SKM-1 (cell line): ENCODE measurements at regions not wholly inside any gene's neighbourhood (a gene's known extent, or its start where the extent isn't known, plus 50 kb on each side); places are given as distances from the start of the nearest gene placed in this dataset.

Experiments used
- DNase-seq: peaks from one replicate; lab custom pipeline; 2025; ENCODE audit not compliant: unreplicated experiment; lab: John Stamatoyannopoulos, UW

DNA sequence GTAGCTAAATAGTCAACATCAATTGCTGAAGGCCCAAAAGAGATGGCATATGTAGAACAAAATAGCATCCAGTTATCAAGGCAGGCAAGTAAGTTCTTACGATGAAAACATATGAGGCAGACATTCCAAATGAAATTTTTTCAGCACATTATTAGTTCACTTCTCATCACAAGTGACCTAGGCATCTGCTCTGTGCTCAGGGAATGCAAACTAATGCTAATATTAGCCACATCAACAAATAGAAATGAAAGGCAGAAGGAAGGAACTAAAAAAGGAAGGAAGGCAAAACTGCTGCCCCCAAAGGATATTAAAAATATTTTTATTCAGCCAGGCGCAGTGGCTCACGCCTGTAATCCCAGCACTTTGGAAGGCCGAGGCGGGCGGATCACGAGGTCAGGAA lies 51.2 kb upstream of the ROCK1 start:
- no peak for DNase-seq

DNA sequence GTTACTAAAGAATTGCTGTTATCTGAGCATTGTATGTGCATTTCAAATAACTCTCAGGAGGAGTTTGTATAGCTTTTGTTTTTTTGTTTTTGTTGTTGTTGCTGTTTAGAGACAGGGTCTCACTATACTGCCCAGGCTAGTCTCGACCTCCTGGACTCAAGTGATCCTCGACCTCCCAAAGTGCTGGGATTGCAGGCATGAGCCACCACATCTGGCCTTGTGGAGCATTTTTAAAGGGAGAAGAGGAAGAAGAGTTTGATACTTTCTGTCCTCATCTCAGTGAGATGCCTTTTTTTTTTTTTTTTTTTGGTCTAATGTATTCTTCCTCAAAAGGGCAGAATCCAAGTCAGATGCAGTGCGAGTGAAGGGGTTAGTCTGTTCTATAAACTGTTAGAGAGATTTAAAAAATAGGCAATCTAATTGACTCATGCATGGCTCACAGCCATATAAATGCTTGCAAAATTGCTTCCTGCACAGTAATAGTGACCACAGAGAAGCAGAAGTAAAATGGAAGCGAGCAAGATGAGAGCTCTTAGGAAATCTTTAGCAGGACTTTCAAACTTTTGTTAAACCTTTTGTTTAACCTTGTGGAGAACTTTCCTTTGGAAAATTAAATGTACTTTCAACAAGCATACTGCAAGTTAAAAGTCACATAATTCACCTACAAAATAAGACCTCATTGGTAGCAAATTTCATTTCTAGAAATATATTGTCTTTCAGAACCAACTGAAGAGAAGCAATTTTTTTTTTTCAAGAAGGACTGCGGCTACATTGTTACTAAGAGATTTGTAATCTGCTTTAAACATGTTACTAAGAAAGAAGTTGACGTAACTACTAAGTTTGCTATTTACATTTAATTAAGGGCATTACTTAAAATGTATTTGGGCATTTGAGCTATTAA lies 52.3 kb upstream of the ROCK1 start:
- DNase-seq = peak; percentile 93

DNA sequence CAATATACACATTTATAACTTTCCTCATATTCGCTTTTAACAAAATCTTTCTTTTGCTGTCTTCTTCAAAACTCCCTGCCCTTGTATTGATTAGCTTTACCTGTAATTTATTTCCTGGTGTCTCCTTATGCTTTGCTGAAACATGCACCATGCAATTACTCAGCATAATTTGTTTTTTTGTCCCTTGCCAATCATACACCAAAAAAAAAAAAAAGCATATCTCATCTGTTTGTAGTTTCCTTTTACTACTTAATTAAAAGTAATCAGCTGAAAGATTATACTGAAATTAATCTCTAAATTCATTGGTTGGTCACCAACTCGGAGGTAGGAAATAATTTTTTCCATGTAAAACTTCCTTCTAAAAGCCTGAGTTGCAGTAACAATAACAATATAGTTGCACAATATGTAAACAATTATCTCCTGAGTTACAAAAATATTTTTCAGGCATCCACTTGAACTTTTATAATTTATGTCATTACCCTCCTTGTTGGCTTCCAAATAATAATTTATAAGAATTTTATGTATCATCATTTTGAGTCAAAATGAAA lies 53.0 kb upstream of the ROCK1 start:
- no peak for DNase-seq

DNA sequence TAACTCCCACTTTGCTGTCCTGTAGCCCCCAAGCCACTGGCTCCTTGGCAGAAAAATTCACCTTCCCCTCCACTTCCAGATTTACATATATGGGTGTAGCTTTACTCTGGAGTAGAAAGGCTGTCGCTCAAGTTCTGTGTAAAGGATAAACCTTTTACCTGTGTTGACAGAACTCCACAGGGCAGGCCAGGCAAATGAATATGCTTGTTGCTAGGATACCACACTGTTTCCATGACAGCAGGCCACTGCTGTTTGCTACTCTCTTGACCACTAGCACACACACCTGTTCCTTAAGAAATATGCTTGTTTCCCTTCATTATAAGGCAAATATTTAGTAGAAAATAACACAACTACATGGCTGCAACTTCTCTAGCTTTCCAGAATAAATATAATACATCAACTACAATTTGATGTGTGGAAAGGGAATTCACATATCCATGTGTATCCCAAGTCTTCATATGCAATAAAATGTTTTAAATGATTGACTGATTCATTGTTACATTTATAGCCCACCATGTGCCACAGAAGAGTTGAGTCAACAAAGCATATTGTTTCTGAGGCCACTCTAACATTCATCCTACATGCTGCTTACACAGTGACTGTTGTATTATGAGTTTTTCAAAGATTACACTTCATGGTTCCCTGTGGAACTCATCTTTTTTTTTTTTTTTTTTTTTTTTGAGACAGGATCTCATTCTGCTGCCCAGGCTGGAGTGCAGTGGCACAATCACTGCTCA lies 56.2 kb upstream of the ROCK1 start:
- DNase-seq = no peak

DNA sequence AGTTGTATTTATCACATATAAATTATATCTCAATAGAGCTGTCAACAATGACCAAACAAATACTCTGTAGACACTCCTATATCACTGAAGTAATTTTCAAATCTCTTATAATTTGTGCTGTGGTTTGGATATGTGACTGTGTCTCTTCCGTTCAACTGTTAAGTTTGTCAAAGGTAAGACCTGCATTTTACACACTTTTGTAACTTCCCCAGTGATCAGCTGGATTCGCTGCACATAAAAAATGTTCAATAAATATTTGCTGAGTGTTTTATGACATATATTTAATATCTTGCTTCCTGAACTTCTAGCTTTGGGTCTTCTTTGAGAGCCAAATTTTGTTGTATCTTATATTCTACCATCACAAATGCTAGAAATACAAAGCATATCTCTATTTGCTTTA lies 57.3 kb upstream of the ROCK1 start:
- no peak for DNase-seq

DNA sequence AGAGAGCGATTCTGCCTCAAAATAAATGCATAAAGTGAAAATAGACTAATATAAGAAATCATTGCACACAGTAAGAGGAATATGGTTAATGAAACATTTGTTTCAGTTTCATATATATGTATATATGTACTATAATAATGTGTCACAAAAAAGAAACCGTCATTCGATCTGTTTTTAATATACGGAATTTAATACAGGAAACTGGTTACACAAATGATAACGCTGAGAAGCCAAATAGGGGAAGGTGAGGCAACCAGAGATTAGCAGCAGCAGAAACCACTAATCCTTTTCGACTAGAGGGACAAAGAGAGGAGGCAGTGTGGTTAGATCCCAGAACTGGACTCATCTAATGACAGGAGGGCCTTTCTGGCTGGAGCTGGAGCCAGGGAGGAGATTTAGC lies 64.2 kb upstream of the GREB1L start:
- peak; percentile 38 for DNase-seq

DNA sequence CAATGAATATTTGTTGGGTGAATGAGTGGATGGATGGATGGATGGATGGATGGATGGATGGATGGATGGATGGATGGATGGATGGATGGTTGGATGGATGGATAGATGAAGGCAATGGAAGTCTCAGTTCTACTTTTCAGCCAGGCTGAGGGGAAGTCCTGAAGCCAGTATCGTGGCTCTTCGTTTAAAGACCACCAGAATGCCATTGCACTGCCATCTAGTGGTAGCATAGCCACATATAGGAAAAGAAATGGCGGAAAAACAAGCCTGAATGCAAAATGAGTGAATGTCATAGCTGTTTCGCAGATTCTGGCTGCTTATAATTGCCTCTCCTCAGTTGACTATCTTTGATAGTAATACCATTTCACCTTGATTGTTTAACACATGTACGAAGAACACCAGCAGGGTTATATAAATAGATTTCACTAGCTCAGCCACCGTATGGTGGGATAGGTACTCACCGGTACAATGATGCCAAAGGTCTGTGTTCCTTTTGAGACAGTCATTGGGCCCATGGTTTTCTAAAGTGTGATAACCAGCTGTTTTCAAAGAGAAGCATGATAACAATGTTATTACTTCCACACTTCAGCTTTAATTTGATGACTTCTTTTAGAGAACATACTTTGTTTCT lies 62.3 kb upstream of the GREB1L start:
- peak; percentile 54 for DNase-seq

DNA sequence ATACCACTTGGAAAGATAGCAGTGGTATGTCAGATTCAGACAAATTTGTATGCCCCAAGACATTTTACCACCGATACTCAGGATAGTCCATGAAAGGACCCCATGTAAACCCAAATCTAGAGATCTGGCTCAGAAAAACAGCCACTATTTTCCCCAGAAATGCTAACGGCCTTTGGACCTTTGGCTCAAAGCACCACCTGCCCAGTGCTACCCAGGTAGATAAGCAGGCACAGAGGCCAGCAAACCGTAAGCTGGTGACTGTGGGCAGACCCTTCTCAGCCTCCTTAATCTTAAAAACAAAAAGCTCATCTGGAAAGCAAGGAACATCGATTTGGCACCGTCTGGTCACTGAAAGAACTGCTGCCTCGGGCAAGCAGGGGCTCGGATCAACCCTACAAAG lies 61.4 kb upstream of the GREB1L start:
- DNase-seq = no peak

DNA sequence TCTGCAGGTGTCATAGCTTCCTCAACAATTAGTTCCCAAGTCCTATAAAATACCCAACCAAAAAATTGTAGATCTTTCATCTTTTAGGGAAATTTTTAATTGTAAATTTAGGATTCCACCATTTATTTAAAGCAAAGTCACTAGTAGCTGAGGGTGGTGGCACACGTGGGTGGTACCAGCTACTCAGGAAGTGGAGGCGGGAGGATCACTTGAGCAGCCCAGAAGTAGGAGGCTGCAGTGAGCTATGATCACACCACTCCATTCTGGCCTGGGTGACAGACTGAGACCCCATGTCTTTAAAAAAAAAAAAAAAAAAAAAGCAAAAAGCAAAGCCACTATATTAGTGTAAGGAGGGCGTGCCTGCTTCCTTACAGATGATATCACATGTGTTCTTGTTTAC lies 60.3 kb upstream of the GREB1L start:
- DNase-seq = no peak

DNA sequence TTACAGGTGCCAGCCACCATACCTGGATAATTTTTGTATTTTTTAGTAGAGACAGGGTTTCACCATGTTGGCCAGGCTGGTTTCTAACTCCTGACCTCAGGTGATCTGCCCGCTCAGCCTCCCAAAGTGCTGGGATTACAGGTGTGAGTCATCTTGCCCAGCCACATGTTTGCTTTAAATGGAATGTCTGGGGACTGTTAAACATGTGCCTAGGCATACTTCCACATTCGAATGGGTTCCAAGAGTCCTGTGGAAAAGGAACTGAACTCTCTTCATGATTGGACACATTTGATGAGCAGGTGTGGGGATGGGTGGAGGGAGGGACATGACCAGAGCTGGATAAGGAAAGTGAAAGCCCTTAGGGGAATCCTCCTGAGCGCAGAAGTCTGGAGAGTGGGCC lies 58.4 kb upstream of the GREB1L start:
- no peak for DNase-seq

DNA sequence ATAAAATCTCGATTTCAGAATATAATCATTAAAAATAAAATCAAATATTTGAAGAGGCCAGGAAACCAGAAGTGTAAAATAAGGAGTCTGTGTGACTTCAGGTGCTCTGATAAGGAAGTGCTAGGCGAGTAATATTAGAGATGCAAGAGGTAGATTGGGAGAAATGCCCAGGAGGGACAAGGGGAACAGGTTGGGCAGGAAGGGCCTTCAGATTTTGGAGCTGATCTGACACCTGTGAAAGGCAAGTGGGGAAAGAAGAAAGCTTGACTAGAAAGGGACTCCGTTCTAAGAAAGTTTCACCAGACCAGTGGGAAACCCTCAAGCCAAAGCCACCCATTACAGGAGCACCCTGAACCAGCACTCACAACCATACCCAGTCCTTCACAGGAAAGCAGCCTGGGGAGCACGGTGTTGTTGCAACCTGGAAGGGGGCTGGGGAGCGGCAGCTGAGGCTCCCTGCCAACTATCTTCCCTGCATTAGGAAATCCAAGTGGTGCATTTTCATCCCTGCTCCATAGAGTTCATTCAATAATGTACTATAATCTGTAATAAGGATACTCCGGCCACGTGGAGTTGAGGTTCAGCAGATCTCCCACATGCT lies 57.5 kb upstream of the GREB1L start:
- DNase-seq = no peak

DNA sequence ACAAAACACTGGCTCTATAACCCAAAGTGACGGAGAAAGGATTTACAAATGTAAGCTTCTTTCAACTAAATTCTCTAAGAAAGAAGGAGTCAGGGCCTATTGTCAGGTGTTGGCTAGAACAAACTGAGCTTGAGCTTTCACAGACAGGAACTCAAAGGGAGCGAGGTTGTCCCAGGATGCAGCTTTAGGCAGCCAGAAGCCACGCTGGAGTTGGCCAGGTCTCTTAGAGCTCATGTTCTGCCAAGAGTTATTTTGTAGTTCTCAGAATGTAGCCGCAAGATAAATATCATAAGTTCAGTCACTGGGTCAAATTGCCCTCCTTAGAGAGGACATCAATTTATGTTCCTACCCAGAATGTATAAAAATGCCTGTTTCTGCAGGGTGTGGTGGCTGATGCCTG lies 54.1 kb upstream of the GREB1L start:
- no peak for DNase-seq

DNA sequence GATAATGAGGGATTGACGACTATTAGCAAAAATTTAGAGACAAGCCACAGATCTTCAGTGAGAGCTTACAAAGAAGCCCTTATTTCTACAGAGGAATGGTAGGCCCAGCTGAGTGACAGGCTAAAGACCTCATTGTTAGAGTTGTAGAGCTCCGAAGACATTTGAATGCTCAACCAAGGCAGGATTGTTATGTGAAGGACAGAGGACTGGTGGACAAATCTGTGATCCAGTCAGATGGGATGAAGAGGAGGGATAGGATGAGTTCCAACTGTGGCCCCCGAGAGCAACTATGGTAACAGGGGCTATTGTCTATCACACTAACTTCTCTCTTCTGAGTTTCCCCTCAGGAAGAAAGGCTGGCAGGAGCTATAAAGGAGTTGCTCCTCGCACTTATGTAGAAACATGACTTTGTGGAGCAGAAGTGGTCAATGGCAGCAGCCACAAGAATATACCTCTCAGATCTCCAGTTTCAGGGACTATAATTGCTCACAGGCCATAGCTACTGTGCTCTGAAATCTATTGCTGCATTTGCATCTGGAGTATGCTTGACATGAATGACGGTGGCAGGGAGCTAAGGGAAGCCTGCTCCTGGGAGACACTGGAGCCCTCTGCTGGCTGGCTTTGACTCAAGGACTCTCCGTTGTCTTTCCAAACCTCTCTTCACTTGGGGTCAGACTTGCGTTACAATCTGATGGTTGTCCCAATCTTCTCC lies 50.3 kb upstream of the GREB1L start:
- peak; percentile 73 for DNase-seq
